Brain microvascular endothelial cell (primary cell): ENCODE measurements at regions not wholly inside any gene's neighbourhood (a gene's known extent, or its start where the extent isn't known, plus 50 kb on each side); places are given as distances from the start of the nearest gene placed in this dataset.

Experiments
- DNase-seq: peaks from one replicate; pipeline ENCODE4 v3.0.0-alpha.2; 2020
- H3K27ac ChIP-seq: fragments of 250-450 bp; sonication (Bioruptor Pico); 2 replicates; pipeline ENCODE4 v1.5.1; 2020; ENCODE audit warnings: mild to moderate bottlenecking, moderate library complexity
- H3K27me3 ChIP-seq: fragments of 250-450 bp; sonication (Bioruptor Pico); replicated peaks from 2 replicates; pipeline ENCODE4 v1.5.1; 2020; ENCODE audit warnings: mild to moderate bottlenecking
- H3K36me3 ChIP-seq: fragments of 250-450 bp; sonication (Bioruptor Pico); replicated peaks from 2 replicates; pipeline ENCODE4 v1.5.1; 2020; ENCODE audit warnings: mild to moderate bottlenecking
- H3K4me3 ChIP-seq: 2 replicates; pipeline ENCODE4 v1.5.1; 2011; ENCODE audit warnings: low read depth, mild to moderate bottlenecking, control low read depth, low read length, moderate library complexity
- CTCF ChIP-seq: IDR thresholded peaks from 2 replicates; pipeline ENCODE4 v1.5.1; 2011; ENCODE audit warnings: low read depth, mild to moderate bottlenecking, moderate library complexity, low read length, control low read depth, inconsistent platforms; ENCODE audit errors: missing control alignments
- in situ Hi-C: cut with HindIII; loops from 2 replicates; pipeline ENCODE4 v1.10.0; 2017; ENCODE audit warnings: low sequenced_read_pairs, low pct_ligation_motif_present

GRCh38 chr5:164563370-164563769 is 1058.0 kb downstream of the MAT2B start:
- H3K36me3 ChIP-seq: no peaks in the 10 kb centered on the region
- no peak overlapping the region for H3K4me3 ChIP-seq
- in situ Hi-C loops: no loop called here
- no peak for TF ChIP-seq CTCF
- H3K27me3 ChIP-seq: no peaks in the 10 kb centered on the region
- no peak for DNase-seq
- H3K27ac ChIP-seq: no peak overlapping the region

- in situ Hi-C loops: no loop called here
- Histone ChIP-seq H3K36me3 (no peaks in the 10 kb centered on the region), H3K27me3 (no peaks in the 10 kb centered on the region), H3K4me3 (no peak overlapping the region), H3K27ac (no peak overlapping the region)
- no peak for DNase-seq
- TF ChIP-seq CTCF: no peak
These were observed 1068.0 kb downstream of the MAT2B start for GRCh38 chr5:164573397-164573796.

- Histone ChIP-seq H3K4me3 (no peak overlapping the region), H3K27me3 (no peaks in the 10 kb centered on the region), H3K27ac (no peak overlapping the region), H3K36me3 (no peaks in the 10 kb centered on the region)
- in situ Hi-C loops: no loop called here
- TF ChIP-seq CTCF: no peak
- DNase-seq: no peak
These were observed 1071.8 kb downstream of the MAT2B start for GRCh38 chr5:164577201-164577600.

- Histone ChIP-seq H3K27ac (no peak overlapping the region), H3K36me3 (no peaks in the 10 kb centered on the region), H3K27me3 (no peaks in the 10 kb centered on the region), H3K4me3 (no peak overlapping the region)
- no peak for DNase-seq
- TF ChIP-seq CTCF: no peak
- in situ Hi-C loops: no loop called here
These were observed 1072.3 kb downstream of the MAT2B start for GRCh38 chr5:164577742-164578141.

- no peak for DNase-seq
- no peak for TF ChIP-seq CTCF
- Histone ChIP-seq H3K36me3 (no peaks in the 10 kb centered on the region), H3K4me3 (no peak overlapping the region), H3K27me3 (no peaks in the 10 kb centered on the region), H3K27ac (no peak overlapping the region)
- in situ Hi-C loops: no loop called here
These were observed 1073.0 kb downstream of the MAT2B start for GRCh38 chr5:164578401-164578800.

GRCh38 chr5:164578911-164579310 is 1073.5 kb downstream of the MAT2B start:
- H3K27me3 ChIP-seq: no peaks in the 10 kb centered on the region
- no peak overlapping the region for H3K27ac ChIP-seq
- H3K36me3 ChIP-seq: no peaks in the 10 kb centered on the region
- no peak for TF ChIP-seq CTCF
- no peak overlapping the region for H3K4me3 ChIP-seq
- DNase-seq: no peak
- in situ Hi-C loops: no loop called here
